T47D (cell line): ENCODE measurements at regions not wholly inside any gene's neighbourhood (a gene's known extent, or its start where the extent isn't known, plus 50 kb on each side); places are given as distances from the start of the nearest gene placed in this dataset.

Experiments
- DNase-seq, 2 experiments: peaks; one replicate each; pipeline versions ENCODE4 v3.0.0 to v3.0.0-alpha.2; 2011 to 2012; ENCODE audit warnings: low read depth in 1 of 2, low spot score in 1 of 2
- JUND ChIP-seq: IDR thresholded peaks from 2 replicates; pipeline ENCODE4 v1.6.1; 2012; ENCODE audit warnings: low read depth
- in situ Hi-C: cut with HindIII; loops from 2 replicates; pipeline ENCODE4 v1.10.0; 2016; ENCODE audit warnings: low sequenced_read_pairs, low pct_unique_long_range_greater_than_20kb

DNA sequence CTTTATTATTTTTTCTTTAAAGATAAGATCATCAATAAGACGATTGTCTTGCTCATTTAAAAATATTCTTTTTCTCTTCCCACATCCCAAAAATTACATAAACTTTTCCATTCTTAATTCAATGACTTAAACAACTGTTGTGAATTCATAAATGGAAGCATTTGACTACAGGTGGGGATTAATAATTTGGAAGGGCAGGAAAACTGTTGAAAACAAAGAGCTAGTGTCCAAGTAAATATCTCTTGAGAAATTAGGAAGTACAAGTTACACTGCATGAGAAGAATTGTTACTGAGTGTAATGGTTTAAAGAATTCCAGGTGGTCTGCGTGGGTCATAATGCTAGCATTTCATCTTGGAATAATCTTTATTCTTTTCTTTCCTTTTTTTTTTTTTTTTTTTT lies 634.8 kb upstream of the ZEB2 start:
- in situ Hi-C loops = no loop called here
- no peak for DNase-seq
- no peak for TF ChIP-seq JUND

DNA sequence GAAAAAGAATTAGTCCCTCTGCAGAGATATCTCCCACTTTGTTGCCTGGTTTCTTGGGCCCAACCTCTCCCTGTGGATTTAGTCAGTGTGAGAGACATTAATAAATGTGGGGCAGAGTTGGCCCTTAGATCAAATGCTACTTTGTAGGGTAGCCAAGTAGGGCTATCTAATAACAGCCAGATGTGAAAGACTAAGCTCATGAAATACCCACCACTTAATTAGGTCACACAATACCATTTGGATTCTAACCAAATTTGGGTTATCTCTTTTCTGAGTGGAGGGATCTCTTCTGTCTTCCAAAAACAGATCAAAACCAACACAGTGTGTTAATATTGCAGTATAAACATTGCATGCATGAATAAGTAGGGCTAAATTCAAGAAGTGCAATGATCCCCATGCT lies 626.8 kb upstream of the ZEB2 start:
- in situ Hi-C loops = no loop called here
- no peak for TF ChIP-seq JUND
- DNase-seq = no peak

DNA sequence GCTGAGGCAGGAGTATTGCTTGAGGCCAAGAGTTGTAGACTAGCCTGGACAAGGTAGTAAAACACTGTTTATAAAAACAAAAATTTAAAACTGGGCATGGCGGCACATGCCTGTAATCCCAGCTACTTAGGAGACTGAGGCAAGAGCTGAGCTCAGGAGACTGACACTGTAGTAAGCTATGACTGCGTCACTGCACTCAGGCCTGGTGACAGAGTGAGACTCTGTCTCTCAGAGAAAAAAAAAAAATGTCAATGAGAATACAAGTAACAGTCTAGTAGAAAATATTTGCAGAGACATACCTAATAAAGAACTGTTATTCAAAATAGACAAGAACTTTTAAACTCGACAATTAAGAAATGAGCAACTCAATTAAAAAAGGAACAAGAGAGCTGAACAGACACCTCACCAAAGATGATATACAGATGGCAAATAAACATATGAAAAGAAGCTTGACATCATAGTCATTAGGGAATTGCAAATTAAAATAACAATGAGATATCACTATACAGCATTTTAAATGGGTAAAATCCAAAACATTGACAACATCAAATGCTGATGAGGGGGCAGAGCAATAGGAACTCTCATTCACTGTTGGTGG lies 624.3 kb upstream of the ZEB2 start:
- TF ChIP-seq JUND = no peak
- no peak for DNase-seq
- in situ Hi-C loops = no loop called here

DNA sequence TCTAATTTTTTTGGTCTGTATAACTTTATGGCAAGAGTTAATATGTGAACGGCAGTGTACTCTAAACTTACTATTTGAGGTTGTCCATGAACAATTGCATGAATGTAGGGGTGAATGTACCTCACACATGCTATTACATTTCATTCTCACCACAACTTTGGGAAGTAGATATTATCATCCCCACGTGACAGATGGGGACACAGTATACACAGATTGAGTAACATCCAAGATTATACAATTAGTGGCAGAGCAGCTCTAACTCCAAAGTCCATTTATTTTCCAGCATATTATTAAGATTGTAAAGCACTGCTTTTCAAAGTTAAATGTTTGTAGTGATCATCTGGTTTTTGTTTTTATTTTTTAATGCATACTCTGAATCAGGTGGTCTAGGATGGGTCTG lies 622.1 kb upstream of the ZEB2 start:
- peak in 1 of 2 experiments; percentile 15 for DNase-seq
- no peak for TF ChIP-seq JUND
- in situ Hi-C loops = no loop called here

DNA sequence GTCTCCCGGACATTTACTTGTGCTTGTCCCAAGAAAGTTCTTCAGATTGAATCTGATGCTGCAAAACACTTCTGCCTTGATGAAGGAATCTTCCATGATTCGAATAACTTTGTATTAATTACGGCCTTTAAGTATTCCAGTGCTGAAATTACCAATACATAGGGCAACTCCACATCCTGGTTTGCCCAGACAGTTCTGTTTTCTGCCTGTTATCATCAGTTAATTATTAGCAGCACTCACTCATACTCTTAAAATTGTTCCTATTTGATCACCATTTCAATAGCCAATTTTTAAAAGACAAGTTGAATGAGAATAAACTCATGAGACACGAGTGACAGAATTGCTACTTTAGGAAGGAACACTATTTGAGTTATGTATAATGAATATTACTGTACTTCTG lies 620.7 kb upstream of the ZEB2 start:
- in situ Hi-C loops = no loop called here
- no peak for TF ChIP-seq JUND
- DNase-seq = no peak

DNA sequence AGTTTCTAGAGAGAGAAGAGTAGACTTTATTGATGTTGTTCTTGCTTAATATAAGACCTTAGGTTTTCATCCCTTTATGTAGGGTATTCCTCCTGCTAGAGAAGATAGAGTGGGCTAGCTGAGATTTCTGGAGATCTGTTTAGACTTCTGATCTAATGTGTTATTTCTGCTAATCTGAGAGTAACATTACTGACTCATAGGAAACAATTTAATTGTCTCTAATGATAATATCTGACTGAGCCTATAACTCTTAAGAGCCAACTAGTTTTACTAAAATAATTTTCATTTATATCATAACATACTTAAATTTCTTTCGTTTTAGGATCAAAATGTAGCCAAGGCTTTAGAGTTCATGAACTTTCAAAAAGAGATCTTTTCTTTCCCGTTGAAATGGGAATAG lies 618.7 kb upstream of the ZEB2 start:
- in situ Hi-C loops = no loop called here
- TF ChIP-seq JUND = no peak
- DNase-seq = no peak

DNA sequence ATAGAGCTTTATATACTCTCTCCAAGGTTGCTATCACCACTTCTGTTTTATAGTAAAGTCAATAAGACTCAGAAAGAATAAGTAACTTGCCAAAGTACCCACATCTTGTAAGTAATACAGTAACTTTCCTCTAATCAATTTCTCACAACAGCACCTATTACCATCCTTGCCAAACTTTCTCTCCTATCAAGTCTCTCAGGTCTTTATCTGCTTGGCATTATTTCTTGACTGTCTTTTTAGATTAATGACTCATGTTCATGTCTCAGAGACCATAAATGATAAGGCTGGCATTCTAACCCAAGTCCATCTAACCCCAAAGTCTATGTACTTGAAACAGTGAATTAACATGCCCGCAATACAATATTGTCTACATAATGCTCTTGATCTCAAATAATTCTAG lies 618.0 kb upstream of the ZEB2 start:
- no peak for DNase-seq
- TF ChIP-seq JUND = no peak
- in situ Hi-C loops = no loop called here

DNA sequence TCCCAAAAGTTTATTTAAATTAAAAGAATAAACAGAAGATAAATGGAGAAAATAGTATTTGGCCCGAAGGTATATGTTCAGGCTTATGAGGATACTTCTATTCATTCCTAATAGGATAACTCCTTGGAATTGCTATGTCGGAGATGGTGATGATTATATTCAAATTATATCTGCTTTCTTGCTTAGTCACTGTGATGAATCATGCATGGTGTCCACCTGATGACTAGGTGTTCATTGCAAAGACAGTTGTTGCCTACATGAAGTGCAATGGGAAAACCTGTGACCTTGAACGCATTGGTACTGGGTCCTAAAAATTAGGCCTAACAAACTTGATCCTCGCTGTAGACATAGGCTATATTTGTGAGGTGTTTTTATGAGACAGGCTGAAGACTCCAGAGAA lies 617.3 kb upstream of the ZEB2 start:
- in situ Hi-C loops = no loop called here
- no peak for DNase-seq
- TF ChIP-seq JUND = no peak

DNA sequence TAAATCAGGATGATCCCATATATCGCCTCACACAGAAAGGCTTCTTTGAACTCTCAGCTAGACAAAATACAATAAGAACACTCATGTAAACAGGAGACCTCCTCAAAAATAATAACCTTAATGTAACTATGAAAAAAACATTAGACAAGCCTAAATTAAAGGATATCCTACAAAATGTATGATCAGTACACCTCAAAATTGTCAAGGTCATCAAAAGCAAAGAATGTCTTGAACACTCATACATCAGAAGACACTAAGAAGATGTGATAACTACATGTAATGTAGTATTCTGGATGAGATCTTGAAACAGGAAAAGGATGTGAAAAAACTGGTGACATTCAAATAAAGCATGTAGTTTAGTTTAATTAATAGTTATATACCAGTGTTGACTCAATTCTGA lies 616.8 kb upstream of the ZEB2 start:
- no peak for DNase-seq
- no peak for TF ChIP-seq JUND
- in situ Hi-C loops = no loop called here

DNA sequence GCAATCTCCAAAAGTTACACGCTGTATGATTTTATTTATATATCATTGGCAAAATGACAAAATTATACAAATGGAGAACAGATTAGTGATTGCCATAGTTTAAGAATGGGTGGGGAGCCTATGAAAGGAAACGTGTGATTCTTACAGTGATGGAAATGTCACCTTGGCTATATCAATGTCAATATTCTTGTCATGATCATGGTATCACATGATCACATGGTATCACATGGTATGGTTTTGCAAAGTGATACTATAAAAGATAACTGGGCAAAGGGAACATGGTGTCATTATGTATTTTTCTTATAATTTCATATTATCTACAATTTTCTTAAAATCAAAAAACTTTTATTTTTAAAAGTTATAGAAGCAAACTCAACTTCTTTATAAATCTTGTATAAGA lies 606.2 kb upstream of the ZEB2 start:
- no peak for DNase-seq
- in situ Hi-C loops = no loop called here
- no peak for TF ChIP-seq JUND

DNA sequence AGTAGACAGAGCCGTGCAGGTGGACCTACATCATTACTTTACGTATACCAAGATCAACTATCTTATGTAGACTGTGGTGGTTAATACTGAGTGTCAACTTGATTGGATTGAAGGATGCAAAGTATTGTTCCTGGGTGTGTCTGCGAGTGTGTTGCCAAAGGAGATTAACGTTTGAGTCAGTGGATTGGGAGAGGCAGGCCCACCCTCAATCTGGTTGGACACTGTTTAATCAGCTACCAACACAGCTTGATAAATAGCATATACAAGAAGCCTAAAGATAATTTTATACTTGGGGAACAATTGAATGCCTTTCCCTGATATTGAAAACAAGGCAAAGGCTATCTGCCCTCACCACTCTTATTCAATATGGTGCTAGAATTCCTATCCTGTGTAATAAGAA lies 604.2 kb upstream of the ZEB2 start:
- in situ Hi-C loops = no loop called here
- TF ChIP-seq JUND = no peak
- DNase-seq = no peak

DNA sequence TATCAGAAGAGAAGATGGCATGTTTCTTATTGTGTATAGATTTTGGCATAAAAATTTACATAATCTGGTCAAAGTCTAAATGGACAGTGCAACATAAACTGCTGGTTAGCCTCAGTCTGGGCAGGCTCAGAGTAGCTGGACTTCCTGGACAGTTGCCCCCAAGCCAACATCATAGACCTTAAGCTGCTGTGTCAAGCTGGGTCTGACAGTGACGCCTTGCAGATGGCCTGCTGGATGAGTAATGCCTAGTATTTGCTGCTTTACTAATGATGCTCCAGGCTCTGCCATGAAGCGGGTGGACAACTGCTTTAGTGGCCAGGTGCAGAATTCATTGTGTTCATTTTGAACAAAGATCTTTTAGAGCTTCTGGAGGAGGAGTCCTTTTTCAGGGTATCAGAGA lies 603.7 kb upstream of the ZEB2 start:
- no peak for DNase-seq
- in situ Hi-C loops = no loop called here
- no peak for TF ChIP-seq JUND

DNA sequence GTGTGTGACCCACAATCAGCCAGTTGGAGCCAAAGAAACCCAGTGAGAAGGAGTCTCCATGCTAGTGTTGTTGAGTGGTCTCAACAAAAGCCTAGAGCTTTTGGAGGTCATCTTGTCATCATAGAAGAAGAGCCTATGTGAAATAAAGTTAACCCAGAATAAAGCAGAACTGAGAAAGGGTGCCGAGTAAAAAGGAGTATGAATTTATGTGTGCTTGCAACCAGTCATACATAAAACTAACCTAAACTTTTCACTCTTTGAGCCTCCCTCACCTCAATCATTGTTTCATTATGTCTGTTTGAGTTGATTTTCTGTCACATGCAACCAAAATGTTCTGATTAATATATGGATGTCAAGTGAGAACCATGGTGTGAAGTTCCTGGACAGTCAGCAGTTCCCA lies 599.3 kb upstream of the ZEB2 start:
- no peak for TF ChIP-seq JUND
- in situ Hi-C loops = no loop called here
- no peak for DNase-seq
